IMR-90 (cell line): ENCODE measurements at regions not wholly inside any gene's neighbourhood (a gene's known extent, or its start where the extent isn't known, plus 50 kb on each side); places are given as distances from the start of the nearest gene placed in this dataset.
A peak's percentile ranks its signal among the peaks of the same experiment; 100 is the strongest.

ENCODE experiments used
- ATAC-seq: fragments of 200-7000 bp; cut with Tn5 transposase; 2 replicates; pipeline ENCODE4 v1.9.1; 2020; ENCODE audit warnings: low read depth, mild to moderate bottlenecking, moderate library complexity
- BruUV-seq: library from RNA; stranded (reverse); fragments of 400-500 nt; replicated peaks from 2 replicates; lab custom pipeline; 2021; lab: Mats Ljungman, UMichigan
- CTCF ChIA-PET: fragments of 300-600 bp; formaldehyde crosslinking; extraction: SDS; loops from one replicate; lab custom pipeline; 2021; ENCODE audit warnings: antibody characterized with exemption; lab: Yijun Ruan, JAX
- POLR2A ChIA-PET: fragments of 300-600 bp; sonication (Branson Sonifier 250); formaldehyde crosslinking; loops from one replicate; lab custom pipeline; 2022; ENCODE audit warnings: antibody characterized with exemption; ENCODE audit not compliant: unreplicated experiment; lab: Charles Lee
- DNase-seq: peaks from one replicate; pipeline ENCODE4 v3.0.0; 2013
- H2AFZ ChIP-seq: replicated peaks from 2 replicates; pipeline ENCODE3; 2013; ENCODE audit warnings: low read length, mild to moderate bottlenecking; ENCODE audit not compliant: poor library complexity
- H2AK5ac ChIP-seq: 2 replicates; pipeline ENCODE4 v1.6.1; 2013; ENCODE audit warnings: low read depth, low read length, inconsistent platforms
- H2AK9ac ChIP-seq: replicated peaks from 2 replicates; pipeline ENCODE3; 2013; ENCODE audit warnings: mild to moderate bottlenecking, low read depth, low read length, moderate library complexity; ENCODE audit not compliant: poor library complexity
- H2BK120ac ChIP-seq: 2 replicates; pipeline ENCODE4 v1.6.1; 2013; ENCODE audit warnings: low read depth, low read length, inconsistent platforms
- H2BK15ac ChIP-seq: 3 replicates; pipeline ENCODE4 v1.6.1; 2013; ENCODE audit warnings: low read depth, low read length, inconsistent platforms
- H2BK20ac ChIP-seq: 2 replicates; pipeline ENCODE4 v1.6.1; 2013; ENCODE audit warnings: low read depth, mild to moderate bottlenecking, inconsistent platforms, low read length, moderate library complexity
- H2BK5ac ChIP-seq: 2 replicates; pipeline ENCODE4 v1.6.1; 2013; ENCODE audit warnings: mild to moderate bottlenecking, low read depth, low read length, inconsistent platforms; ENCODE audit not compliant: poor library complexity, severe bottlenecking
- H3K14ac ChIP-seq: replicated peaks from 2 replicates; pipeline ENCODE4 v1.6.1; 2013; ENCODE audit warnings: low read depth, low read length, inconsistent platforms
- H3K18ac ChIP-seq: 2 replicates; pipeline ENCODE4 v1.6.1; 2013; ENCODE audit warnings: low read depth, low read length, control low read depth
- H3K23ac ChIP-seq: 2 replicates; pipeline ENCODE4 v1.6.1; 2013; ENCODE audit warnings: low read depth, low read length, inconsistent platforms
- H3K27ac ChIP-seq: 2 replicates; pipeline ENCODE4 v1.5.1; 2013; ENCODE audit warnings: mild to moderate bottlenecking, control low read depth, low read length; ENCODE audit not compliant: insufficient read depth
- H3K27me3 ChIP-seq: 2 replicates; pipeline ENCODE4 v1.6.1; 2013; ENCODE audit warnings: low read length; ENCODE audit not compliant: control insufficient read depth, insufficient read depth
- H3K36me3 ChIP-seq: 2 replicates; pipeline ENCODE4 v1.6.1; 2013; ENCODE audit warnings: low read length, mixed read lengths; ENCODE audit not compliant: control insufficient read depth, insufficient read depth
- H3K4ac ChIP-seq: 2 replicates; pipeline ENCODE4 v1.6.1; 2013; ENCODE audit warnings: low read depth, low read length, inconsistent platforms
- H3K4me1 ChIP-seq: 2 replicates; pipeline ENCODE4 v1.6.1; 2013; ENCODE audit warnings: low read length, mixed read lengths; ENCODE audit not compliant: control insufficient read depth, insufficient read depth
- H3K4me2 ChIP-seq: 2 replicates; pipeline ENCODE4 v1.6.1; 2013; ENCODE audit warnings: low read depth, mild to moderate bottlenecking, control low read depth, low read length, moderate library complexity
- H3K4me3 ChIP-seq: 2 replicates; pipeline ENCODE4 v1.5.1; 2013; ENCODE audit warnings: low read depth, mild to moderate bottlenecking, control low read depth, low read length, moderate library complexity; ENCODE audit not compliant: insufficient read depth
- H3K56ac ChIP-seq: 2 replicates; pipeline ENCODE4 v1.6.1; 2013; ENCODE audit warnings: low read length, inconsistent platforms; ENCODE audit not compliant: insufficient read depth; ENCODE audit errors: extremely low read depth
- H3K79me1 ChIP-seq, 2 experiments: 2 replicates each; pipeline ENCODE4 v1.6.1; 2013; ENCODE audit warnings: low read length in 2 of 2, inconsistent platforms in 1 of 2, low read depth in 1 of 2
- H3K9ac ChIP-seq: 2 replicates; pipeline ENCODE4 v1.6.1; 2013; ENCODE audit warnings: low read depth, low read length, control low read depth
- H3K9me1 ChIP-seq: 2 replicates; pipeline ENCODE4 v1.6.1; 2013; ENCODE audit warnings: low read length, inconsistent platforms; ENCODE audit not compliant: insufficient read depth
- H3K9me3 ChIP-seq: 2 replicates; pipeline ENCODE4 v1.6.1; 2013; ENCODE audit warnings: low read length; ENCODE audit not compliant: control insufficient read depth, insufficient read depth
- H4K20me1 ChIP-seq: 2 replicates; pipeline ENCODE4 v1.6.1; 2013; ENCODE audit warnings: low read length, inconsistent platforms; ENCODE audit not compliant: insufficient read depth
- H4K5ac ChIP-seq: 2 replicates; pipeline ENCODE4 v1.6.1; 2013; ENCODE audit warnings: mild to moderate bottlenecking, low read depth, low read length, control low read depth
- H4K8ac ChIP-seq, 2 experiments: 2 replicates each; pipeline ENCODE4 v1.6.1; 2013; ENCODE audit warnings: low read depth in 2 of 2, low read length in 2 of 2, control low read depth in 1 of 2, inconsistent platforms in 1 of 2
- H4K91ac ChIP-seq: 2 replicates; pipeline ENCODE4 v1.6.1; 2013; ENCODE audit warnings: low read depth, low read length, inconsistent platforms; ENCODE audit not compliant: insufficient read depth
- CEBPB ChIP-seq: IDR thresholded peaks from 2 replicates; pipeline ENCODE4 v1.6.1; 2012; ENCODE audit warnings: low read depth, low read length, improper control_type of control experiment
- MAFK ChIP-seq: IDR thresholded peaks from 2 replicates; pipeline ENCODE4 v1.6.1; 2012; ENCODE audit warnings: low read depth, low read length, improper control_type of control experiment
- WGBS, 2 experiments: methylation state at CpG; one replicate each; pipeline versions ENCODE4 v1.1.5 to v1.1.7; 2013; ENCODE audit warnings: missing lambda C conversion rate in 2 of 2; ENCODE audit not compliant: insufficient read length in 1 of 2; ENCODE audit errors: extremely low coverage in 2 of 2; 5-methylcytosine and 5-hydroxymethylcytosine counted together
- dilution Hi-C: fragments of 300-500 bp; cut with HindIII; formaldehyde crosslinking; loops from one replicate; pipeline ENCODE4 v1.14.3; 2018; ENCODE audit warnings: low sequenced_read_pairs; ENCODE audit not compliant: unreplicated experiment
- in situ Hi-C: fragments of 300-500 bp; cut with MboI; formaldehyde crosslinking; loops from 3 replicates; pipeline ENCODE4 v1.14.3; 2019; ENCODE audit warnings: low sequenced_read_pairs, inconsistent platforms, mixed read lengths
- intact Hi-C: fragments of 100-400 bp; cut with micrococcal nuclease; formaldehyde crosslinking; loops from 2 replicates; pipeline ENCODE4 v1.10.0; 2022

- POLR2A ChIA-PET, result no interaction called here
- no peaks in the 10 kb centered on the region; a peak in 1 of 4 replicates for H3K79me1 ChIP-seq
- CTCF ChIA-PET, result interaction anchor here (1.2 kb wide), 1 partner anchor 29 kb away, joined by 3 read pairs; no protein-coding TSS in a partner anchor
- H3K4ac ChIP-seq, result peak overlapping the region; percentile 44; the same call in 1 of the 2 replicates
- intact Hi-C loops (no loop called here), in situ Hi-C loops (no loop called here), dilution Hi-C loops (no loop called here)
- WGBS, 2 experiments, result no CpG with 5 or more reads among the region's 3 CpGs
- no peak overlapping the region for H3K14ac ChIP-seq
- no peaks in the 10 kb centered on the region for H3K36me3 ChIP-seq
- H2AFZ ChIP-seq, result no peak overlapping the region
- peak overlapping the region; percentile 63; the same call in 1 of the 2 replicates for H2BK20ac ChIP-seq
- H2BK5ac ChIP-seq, result no peak overlapping the region
- H3K4me1 ChIP-seq, result peaks cover 14% of the 10 kb centered on the region
- DNase-seq (no peak), ATAC-seq (no peak)
- no peak overlapping the region for H3K9ac ChIP-seq
- H4K91ac ChIP-seq, result no peak overlapping the region
- H3K4me2 ChIP-seq, result no peak overlapping the region
- H2BK120ac ChIP-seq, result peak overlapping the region; percentile 60; the same call in 1 of the 2 replicates
- H3K18ac ChIP-seq, result no peak overlapping the region
- H3K56ac ChIP-seq, result no peak overlapping the region
- H3K27ac ChIP-seq, result no peak overlapping the region
- no peak overlapping the region for H4K8ac ChIP-seq
- TF ChIP-seq CEBPB (no peak), MAFK (peak; percentile 99)
- no peak overlapping the region for H3K23ac ChIP-seq
- H2AK9ac ChIP-seq, result no peak overlapping the region
- no peak overlapping the region for H3K4me3 ChIP-seq
- H2AK5ac ChIP-seq, result no peak overlapping the region
- H2BK15ac ChIP-seq, result 0 out of 3 replicates have a peak overlapping the region, but pooled peaks have one; percentile 100
- H4K5ac ChIP-seq, result no peak overlapping the region
- BruUV-seq, result no TSS peak
- no peaks in the 10 kb centered on the region for H4K20me1 ChIP-seq
- H3K9me1 ChIP-seq, result peaks cover 16% of the 10 kb centered on the region
- no peaks in the 10 kb centered on the region for H3K9me3 ChIP-seq
- no peaks in the 10 kb centered on the region for H3K27me3 ChIP-seq
Measured at GRCh38 chr1:224541072-224541790, 74.9 kb upstream of the CNIH3 start.
